BLaER1 treated with 17β-estradiol and CSF1 and Interleukin-3, amounts not matched to agents 10 nM and 100 nM (cell line): ENCODE measurements at regions not wholly inside any gene's neighbourhood (a gene's known extent, or its start where the extent isn't known, plus 50 kb on each side); places are given as distances from the start of the nearest gene placed in this dataset.

Experiments used
- H3K27ac ChIP-seq, 11 experiments: shearing (Covaris generic); formaldehyde crosslinking; 2 replicates each; pipeline ENCODE4 v1.8.1; 2022
- H3K27me3 ChIP-seq, 11 experiments: shearing (Covaris generic); formaldehyde crosslinking; 2 replicates each; pipeline ENCODE4 v1.8.1; 2022
- H3K36me3 ChIP-seq, 11 experiments: shearing (Covaris generic); formaldehyde crosslinking; 2 replicates each; pipeline ENCODE4 v1.8.1; 2022
- H3K4me1 ChIP-seq, 10 experiments: shearing (Covaris generic); formaldehyde crosslinking; 2 replicates each; pipeline ENCODE4 v1.8.1; 2022
- H3K4me2 ChIP-seq, 11 experiments: shearing (Covaris generic); formaldehyde crosslinking; 2 replicates each; pipeline ENCODE4 v1.8.1; 2022
- H3K4me3 ChIP-seq, 10 experiments: shearing (Covaris generic); formaldehyde crosslinking; 2 replicates each; pipeline ENCODE4 v1.8.1; 2022
- H3K9ac ChIP-seq, 11 experiments: shearing (Covaris generic); formaldehyde crosslinking; 2 replicates each; pipeline ENCODE4 v1.8.1; 2022
- H3K9me3 ChIP-seq, 11 experiments: shearing (Covaris generic); formaldehyde crosslinking; replicated peaks in 1 of 11; 2 replicates each; pipeline ENCODE4 v1.8.1; 2022
- H4K20me1 ChIP-seq, 11 experiments: shearing (Covaris generic); formaldehyde crosslinking; 2 replicates each; pipeline ENCODE4 v1.8.1; 2022
- Cebpa-rat ChIP-seq, 11 experiments: shearing (Covaris generic); IDR thresholded peaks; 2 replicates each; pipeline ENCODE4 v1.8.1; 2022

GRCh38 chr15:39529457-39529856 lies 51.4 kb upstream of the THBS1 start:
- no peak overlapping the region for H3K4me2 ChIP-seq
- H3K4me1 ChIP-seq, result no peaks in the 10 kb centered on the region
- H3K4me3 ChIP-seq, result no peak overlapping the region
- TF ChIP-seq Cebpa-rat (IDR thresholded peaks at IDR 0.05), result no peak
- H3K9me3 ChIP-seq, result no peaks in the 10 kb centered on the region
- H3K9ac ChIP-seq, result no peak overlapping the region
- no peaks in the 10 kb centered on the region for H3K27me3 ChIP-seq
- H3K27ac ChIP-seq, result no peak overlapping the region
- no peaks in the 10 kb centered on the region for H4K20me1 ChIP-seq
- H3K36me3 ChIP-seq, result no peaks in the 10 kb centered on the region

GRCh38 chr15:39530480-39531342 lies 50.2 kb upstream of the THBS1 start:
- Histone ChIP-seq H3K27ac (no peak overlapping the region), H3K9ac (no peak overlapping the region), H3K4me2 (no peak overlapping the region), H3K4me3 (no peak overlapping the region), H3K9me3 (no peaks in the 10 kb centered on the region), H3K27me3 (no peaks in the 10 kb centered on the region), H3K4me1 (no peaks in the 10 kb centered on the region), H4K20me1 (no peaks in the 10 kb centered on the region), H3K36me3 (no peaks in the 10 kb centered on the region)
- no peak for TF ChIP-seq Cebpa-rat (IDR thresholded peaks at IDR 0.05)
